GM18519 (cell line): ENCODE measurements at regions not wholly inside any gene's neighbourhood (a gene's known extent, or its start where the extent isn't known, plus 50 kb on each side); places are given as distances from the start of the nearest gene placed in this dataset.

ENCODE experiments used
- ATAC-seq: cut with Tn5 transposase; IDR thresholded peaks from one replicate; pipeline ENCODE4 v1.9.1; 2021; ENCODE audit warnings: mild to moderate bottlenecking, moderate library complexity; ENCODE audit not compliant: unreplicated experiment, low FRiP score

DNA sequence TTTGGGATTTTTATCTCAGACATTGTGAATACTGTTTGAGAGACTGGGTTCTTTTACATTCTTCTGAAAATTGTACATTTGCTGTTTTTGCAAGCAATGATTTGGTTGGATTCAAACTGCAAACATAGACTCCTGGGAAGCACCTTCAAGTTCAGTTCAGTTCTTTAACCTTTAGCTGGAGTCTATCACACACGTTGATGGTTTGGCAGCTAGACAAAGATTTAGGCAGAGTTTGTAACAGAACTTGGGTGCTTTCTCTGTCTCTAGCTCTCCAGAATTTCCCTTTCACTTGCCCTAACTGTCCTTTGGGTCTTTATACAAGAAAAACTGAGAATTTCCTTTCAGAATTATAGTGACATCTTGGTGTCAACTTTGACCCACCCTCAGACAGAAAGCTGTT lies 556.6 kb downstream of the DIAPH3 start:
- no peak for ATAC-seq

DNA sequence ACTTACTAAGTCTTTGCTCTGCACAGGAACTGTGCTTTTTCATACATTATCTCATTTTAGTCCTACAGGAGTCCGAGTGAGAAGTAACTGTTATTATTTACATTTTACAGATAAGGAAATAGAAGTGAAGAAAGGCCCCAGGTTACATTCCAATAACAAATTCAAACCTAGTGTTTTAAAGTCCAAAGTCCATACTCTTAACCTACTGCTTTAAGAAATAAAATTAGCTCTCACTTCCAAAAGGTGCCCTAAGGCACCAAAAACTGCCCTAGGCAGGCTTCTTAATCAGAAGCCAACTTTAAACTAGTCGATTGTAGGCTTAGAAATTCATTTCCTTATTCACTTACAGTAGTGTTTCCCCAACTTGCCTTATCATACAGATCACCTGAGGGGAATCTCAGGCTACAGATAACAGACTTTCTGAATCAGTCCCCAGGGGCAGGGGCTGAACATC lies 555.9 kb downstream of the DIAPH3 start:
- ATAC-seq = no peak

DNA sequence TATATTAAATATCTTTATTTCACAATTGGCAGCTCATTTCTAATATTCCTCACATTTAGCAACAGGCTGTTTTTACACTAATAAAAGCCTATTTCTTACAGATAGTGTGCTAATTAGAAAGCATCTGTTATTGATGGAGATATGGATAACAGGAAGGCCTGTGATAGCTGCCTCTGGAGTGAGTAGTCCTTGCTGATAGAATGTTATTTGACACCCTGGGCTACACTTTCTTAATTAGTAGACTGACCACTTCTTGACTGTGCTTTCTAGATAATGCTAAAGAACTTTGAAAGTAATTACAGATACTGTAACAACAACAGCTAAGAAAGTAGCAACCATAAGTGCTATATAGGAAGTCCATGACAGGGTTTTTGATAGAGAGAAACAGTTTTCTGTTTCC lies 554.3 kb downstream of the DIAPH3 start:
- no peak for ATAC-seq
